ENCODE measurements at regions not wholly inside any gene's neighbourhood (a gene's known extent, or its start where the extent isn't known, plus 50 kb on each side); places are given as distances from the start of the nearest gene placed in this dataset.
"Not testable (repeated sequence)": the region's sequence is repeated elsewhere in the genome, so short reads cannot be mapped to it uniquely, and the experiment has no call there.

DNA sequence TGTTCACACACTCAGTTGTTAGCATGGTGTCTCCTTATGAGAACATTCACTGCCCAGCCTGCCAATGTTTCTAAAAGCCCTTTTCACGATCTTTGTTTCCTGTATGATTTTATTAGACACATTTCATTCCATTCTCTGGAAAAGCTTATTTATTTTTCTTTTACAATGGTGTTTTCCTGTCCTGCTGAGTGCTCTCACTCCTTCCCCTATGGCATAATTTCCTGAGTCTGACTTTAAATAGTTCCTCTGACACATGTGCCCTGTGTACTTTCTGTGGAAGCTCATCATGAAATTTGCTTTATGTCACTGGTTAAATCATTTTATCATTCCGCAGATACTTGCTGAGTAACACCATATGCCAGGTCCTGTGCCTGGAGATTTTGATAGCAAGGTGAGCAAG, 612.0 kb downstream of the FLRT2 start:
- WGBS: 50% methylated on average over 2 of the region's 2 CpGs
- no peak overlapping the region for H3K4me3 ChIP-seq
- H3K27me3 ChIP-seq: no peaks in the 10 kb centered on the region
- H3K4me1 ChIP-seq: no peaks in the 10 kb centered on the region
- H3K27ac ChIP-seq (replicated peaks in 1 of 4): no peak overlapping the region
- no peak for DNase-seq (ENCODE audit: extremely low spot score)
- no peaks in the 10 kb centered on the region for H3K9me3 ChIP-seq
- H3K36me3 ChIP-seq: no peaks in the 10 kb centered on the region
- TF ChIP-seq, protein P1, sequence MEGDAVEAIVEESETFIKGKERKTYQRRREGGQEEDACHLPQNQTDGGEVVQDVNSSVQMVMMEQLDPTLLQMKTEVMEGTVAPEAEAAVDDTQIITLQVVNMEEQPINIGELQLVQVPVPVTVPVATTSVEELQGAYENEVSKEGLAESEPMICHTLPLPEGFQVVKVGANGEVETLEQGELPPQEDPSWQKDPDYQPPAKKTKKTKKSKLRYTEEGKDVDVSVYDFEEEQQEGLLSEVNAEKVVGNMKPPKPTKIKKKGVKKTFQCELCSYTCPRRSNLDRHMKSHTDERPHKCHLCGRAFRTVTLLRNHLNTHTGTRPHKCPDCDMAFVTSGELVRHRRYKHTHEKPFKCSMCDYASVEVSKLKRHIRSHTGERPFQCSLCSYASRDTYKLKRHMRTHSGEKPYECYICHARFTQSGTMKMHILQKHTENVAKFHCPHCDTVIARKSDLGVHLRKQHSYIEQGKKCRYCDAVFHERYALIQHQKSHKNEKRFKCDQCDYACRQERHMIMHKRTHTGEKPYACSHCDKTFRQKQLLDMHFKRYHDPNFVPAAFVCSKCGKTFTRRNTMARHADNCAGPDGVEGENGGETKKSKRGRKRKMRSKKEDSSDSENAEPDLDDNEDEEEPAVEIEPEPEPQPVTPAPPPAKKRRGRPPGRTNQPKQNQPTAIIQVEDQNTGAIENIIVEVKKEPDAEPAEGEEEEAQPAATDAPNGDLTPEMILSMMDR (IDR thresholded peaks at IDR 0.05): no peak
- intact Hi-C loops (cut with DNase I): no loop called here

DNA sequence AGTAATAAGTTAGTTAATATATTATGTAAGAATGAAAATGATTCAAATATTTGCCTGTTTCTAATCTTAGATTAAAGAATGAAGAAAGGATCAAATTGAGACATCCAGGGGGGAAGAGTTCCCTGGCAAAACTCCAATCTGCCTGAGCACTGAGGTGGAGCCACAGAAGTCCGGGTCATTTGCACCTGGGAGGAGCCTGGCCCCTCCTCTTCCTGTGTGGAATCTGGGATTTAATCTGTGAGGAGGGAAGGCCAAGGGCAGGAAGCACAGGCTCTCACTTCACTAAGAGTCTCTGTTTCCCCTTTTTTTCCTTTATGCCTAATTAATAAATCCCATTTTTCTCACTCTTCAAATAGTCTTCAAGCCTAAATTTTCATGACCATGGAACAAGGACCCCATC, 599.5 kb downstream of the FLRT2 start:
- no peak overlapping the region for H3K4me3 ChIP-seq
- H3K36me3 ChIP-seq: no peaks in the 10 kb centered on the region
- TF ChIP-seq, protein P1 (IDR thresholded peaks at IDR 0.05): no peak
- TF ChIP-seq POLR2A (IDR thresholded peaks at IDR 0.05; ENCODE audit: low read depth): no peak
- TF ChIP-seq POLR2AphosphoS5 (IDR thresholded peaks at IDR 0.05): no peak
- TF ChIP-seq EP300 (IDR thresholded peaks at IDR 0.05): no peak
- DNase-seq (ENCODE audit: extremely low spot score): no peak
- no peak overlapping the region for H3K27ac ChIP-seq (replicated peaks in 1 of 4)
- intact Hi-C loops (cut with DNase I): no loop called here
- no peaks in the 10 kb centered on the region for H3K27me3 ChIP-seq
- 80% methylated on average over 1 of the region's 1 CpG for WGBS
- H3K4me1 ChIP-seq: no peaks in the 10 kb centered on the region
- H3K9me3 ChIP-seq: no peaks in the 10 kb centered on the region

DNA sequence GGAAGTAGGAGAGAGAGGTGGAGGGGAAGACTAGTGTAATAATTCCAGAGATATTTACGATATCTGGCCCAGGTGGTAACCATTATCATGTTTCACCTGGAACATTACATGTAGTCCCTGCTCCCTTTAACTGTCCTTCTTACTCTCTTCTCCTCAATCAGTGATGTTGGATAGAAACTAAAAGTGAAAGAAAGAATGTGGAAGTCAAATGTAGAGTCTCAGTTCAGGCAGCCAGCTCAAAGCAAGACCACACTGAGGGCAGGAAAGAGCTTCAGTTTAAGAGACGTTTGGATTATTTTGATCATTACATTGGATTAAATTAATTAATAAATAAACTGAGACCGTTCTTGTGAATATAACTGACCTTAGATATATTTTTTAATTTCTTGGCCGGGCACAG, 594.4 kb downstream of the FLRT2 start:
- H3K27ac ChIP-seq (replicated peaks in 1 of 4): no peak overlapping the region
- no peak for DNase-seq (ENCODE audit: extremely low spot score)
- WGBS: 93% methylated on average over 4 of the region's 4 CpGs
- no peaks in the 10 kb centered on the region for H3K9me3 ChIP-seq
- H3K27me3 ChIP-seq: no peaks in the 10 kb centered on the region
- TF ChIP-seq POLR2AphosphoS5 (IDR thresholded peaks at IDR 0.05): no peak
- TF ChIP-seq, protein P1 (IDR thresholded peaks at IDR 0.05): no peak
- TF ChIP-seq POLR2A (IDR thresholded peaks at IDR 0.05; ENCODE audit: low read depth): no peak
- no peak for TF ChIP-seq EP300 (IDR thresholded peaks at IDR 0.05)
- intact Hi-C loops (cut with DNase I): no loop called here
- no peaks in the 10 kb centered on the region for H3K4me1 ChIP-seq
- no peaks in the 10 kb centered on the region for H3K36me3 ChIP-seq
- no peak overlapping the region for H3K4me3 ChIP-seq

DNA sequence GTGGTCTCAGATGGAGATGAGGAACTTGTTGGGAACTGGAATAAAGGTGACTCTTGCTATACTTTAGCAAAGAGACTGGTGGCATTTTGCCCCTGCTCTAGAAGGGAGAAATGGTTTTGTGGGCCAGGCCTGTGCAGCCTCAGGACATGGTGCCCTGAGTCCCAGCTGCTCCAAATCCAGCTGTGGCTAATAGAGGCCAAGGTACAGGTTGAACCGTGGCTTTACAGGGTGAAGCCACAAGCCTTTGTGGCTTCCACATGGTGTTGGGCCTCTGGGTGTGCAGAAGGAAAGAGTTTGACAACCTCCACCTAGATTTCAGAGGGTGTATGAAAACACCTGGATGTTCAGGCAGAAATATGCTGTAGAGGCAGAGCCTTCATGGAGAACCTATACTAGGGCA, 586.0 kb downstream of the FLRT2 start:
- TF ChIP-seq EP300 (IDR thresholded peaks at IDR 0.05) (no peak), POLR2AphosphoS5 (IDR thresholded peaks at IDR 0.05) (no peak), POLR2A (IDR thresholded peaks at IDR 0.05; ENCODE audit: low read depth) (no peak)
- TF ChIP-seq, protein P1 (IDR thresholded peaks at IDR 0.05): no peak
- no peaks in the 10 kb centered on the region for H3K36me3 ChIP-seq
- no peaks in the 10 kb centered on the region for H3K9me3 ChIP-seq
- WGBS: 100% methylated on average over 1 of the region's 1 CpG
- no peak overlapping the region for H3K4me3 ChIP-seq
- H3K27ac ChIP-seq (replicated peaks in 1 of 4): no peak overlapping the region
- H3K4me1 ChIP-seq: no peaks in the 10 kb centered on the region
- DNase-seq (ENCODE audit: extremely low spot score): no peak
- no peaks in the 10 kb centered on the region for H3K27me3 ChIP-seq
- intact Hi-C loops (cut with DNase I): no loop called here

DNA sequence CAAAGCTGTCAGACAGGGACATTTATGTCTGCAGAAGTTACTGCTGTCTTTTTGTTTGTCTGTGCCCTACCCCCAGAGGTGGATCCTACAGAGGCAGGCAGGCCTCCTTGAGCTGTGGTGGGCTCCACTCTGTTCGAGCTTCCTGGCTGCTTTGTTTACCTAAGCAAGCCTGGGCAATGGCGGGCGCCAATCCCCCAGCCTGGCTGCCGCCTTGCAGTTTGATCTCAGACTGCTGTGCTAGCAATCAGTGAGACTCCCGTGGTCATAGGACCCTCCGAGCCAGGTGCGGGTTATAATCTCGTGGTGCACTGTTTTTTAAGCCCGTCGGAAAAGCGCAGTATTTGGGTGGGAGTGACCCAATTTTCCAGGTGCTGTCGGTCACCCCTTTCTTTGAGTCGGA, 580.9 kb downstream of the FLRT2 start:
- intact Hi-C loops (cut with DNase I); H3K27ac ChIP-seq (replicated peaks in 1 of 4); H3K36me3 ChIP-seq; H3K4me3 ChIP-seq; H3K9me3 ChIP-seq; H3K27me3 ChIP-seq; H3K4me1 ChIP-seq; DNase-seq (ENCODE audit: extremely low spot score): not testable (repeated sequence)
- WGBS: 89% methylated on average over 13 of the region's 13 CpGs
